DMS114 treated with DMSO at 0.1 percent for 48 hours (cell line): ENCODE measurements at regions not wholly inside any gene's neighbourhood (a gene's known extent, or its start where the extent isn't known, plus 50 kb on each side); places are given as distances from the start of the nearest gene placed in this dataset.

Experiments
- DNase-seq: peaks from one replicate; lab custom pipeline; 2025; ENCODE audit not compliant: unreplicated experiment; lab: John Stamatoyannopoulos, UW

DNA sequence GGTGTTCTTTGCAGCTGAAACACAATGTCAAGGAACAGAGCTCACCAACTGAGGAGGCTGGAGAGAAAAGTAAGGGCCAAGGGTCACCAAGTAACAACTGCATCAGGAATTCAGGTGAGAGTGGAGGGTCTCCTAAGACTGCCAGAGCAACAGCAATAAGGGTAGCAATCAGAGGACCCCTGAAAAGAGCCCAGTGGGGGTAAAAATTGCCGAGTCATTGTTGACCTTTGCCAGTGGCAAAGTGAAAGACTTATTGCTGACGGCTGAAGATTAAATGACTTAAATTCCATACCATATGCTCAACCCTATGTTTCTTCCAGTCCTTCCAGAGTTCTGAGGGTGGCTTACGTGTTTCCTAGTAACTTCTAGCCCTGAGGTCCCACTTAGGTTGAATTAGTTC, 51.9 kb upstream of the ARHGAP42 start:
- no peak for DNase-seq

- DNase-seq = no peak
These were observed 50.6 kb upstream of the ARHGAP42 start for GRCh38 chr11:100636536-100636935.
